Activated CD8-positive, alpha-beta T cell treated with anti-CD3 and anti-CD28 coated beads for 36 hours (primary cell): ENCODE measurements at regions not wholly inside any gene's neighbourhood (a gene's known extent, or its start where the extent isn't known, plus 50 kb on each side); places are given as distances from the start of the nearest gene placed in this dataset.

ENCODE experiments used
- ATAC-seq: fragments of 200-7000 bp; cut with Tn5 transposase; one replicate; pipeline ENCODE4 v1.10.0; 2021; ENCODE audit warnings: mild to moderate bottlenecking, moderate library complexity
- CTCF ChIA-PET: fragments of 350-600 bp; sonication (Branson Sonifier 250); formaldehyde crosslinking; loops from one replicate; lab custom pipeline; 2021; ENCODE audit warnings: antibody characterized with exemption; lab: Charles Lee
- POLR2A ChIA-PET: fragments of 350-600 bp; sonication (Branson Sonifier 250); formaldehyde crosslinking; loops from one replicate; lab custom pipeline; 2021; ENCODE audit warnings: antibody characterized with exemption; lab: Charles Lee
- DNase-seq: peaks from one replicate; pipeline ENCODE4 v3.0.0-alpha.2; 2020
- H3K27ac Mint-ChIP-seq: one replicate; pipeline ENCODE4 v1.8.0; 2021; ENCODE audit warnings: mild to moderate bottlenecking, mixed read lengths
- H3K27me3 Mint-ChIP-seq: one replicate; pipeline ENCODE4 v1.8.0; 2021; ENCODE audit warnings: mixed read lengths
- H3K36me3 Mint-ChIP-seq: one replicate; pipeline ENCODE4 v1.8.0; 2021; ENCODE audit warnings: low read depth, mixed read lengths
- H3K4me1 Mint-ChIP-seq: one replicate; pipeline ENCODE4 v1.8.0; 2021; ENCODE audit warnings: low read depth, mixed read lengths
- H3K4me3 Mint-ChIP-seq: one replicate; pipeline ENCODE4 v1.8.0; 2021; ENCODE audit warnings: mild to moderate bottlenecking, moderate library complexity, mixed read lengths
- H3K9me3 Mint-ChIP-seq: one replicate; pipeline ENCODE4 v1.8.0; 2021; ENCODE audit warnings: mixed read lengths
- CTCF ChIP-seq: fragments of 200-600 bp; IDR thresholded peaks from one replicate; pipeline ENCODE4 v1.8.0; 2022; ENCODE audit warnings: antibody characterized with exemption, mild to moderate bottlenecking
- intact Hi-C: fragments of 100-400 bp; cut with micrococcal nuclease; formaldehyde crosslinking; loops from one replicate; pipeline ENCODE4 v1.10.0; 2022

GRCh38 chr6:166745801-166746668 is 119.0 kb upstream of the RPS6KA2 start:
- DNase-seq (no peak), ATAC-seq (no peak)
- no peaks in the 10 kb centered on the region for H3K9me3 Mint-ChIP-seq
- H3K36me3 Mint-ChIP-seq, result no peaks in the 10 kb centered on the region
- POLR2A ChIA-PET, result no interaction called here
- no peak overlapping the region for H3K4me3 Mint-ChIP-seq
- no peak for TF ChIP-seq CTCF
- intact Hi-C loops, result no loop called here
- H3K4me1 Mint-ChIP-seq, result peaks cover 6% of the 10 kb centered on the region
- H3K27me3 Mint-ChIP-seq, result peaks cover 3% of the 10 kb centered on the region
- H3K27ac Mint-ChIP-seq, result no peak overlapping the region
- CTCF ChIA-PET, result no interaction called here

- no peak overlapping the region for H3K27ac Mint-ChIP-seq
- ATAC-seq, result no peak
- no peak for TF ChIP-seq CTCF
- intact Hi-C loops, result no loop called here
- ChIA-PET POLR2A (no interaction called here), CTCF (no interaction called here)
- no peaks in the 10 kb centered on the region for H3K9me3 Mint-ChIP-seq
- no peaks in the 10 kb centered on the region for H3K4me1 Mint-ChIP-seq
- H3K4me3 Mint-ChIP-seq, result no peak overlapping the region
- peaks cover 3% of the 10 kb centered on the region for H3K27me3 Mint-ChIP-seq
- DNase-seq, result no peak
- no peaks in the 10 kb centered on the region for H3K36me3 Mint-ChIP-seq
Observed at GRCh38 chr6:166744223-166745134, 117.4 kb upstream of the RPS6KA2 start.

- ChIA-PET CTCF (no interaction called here), POLR2A (no interaction called here)
- TF ChIP-seq CTCF, result no peak
- DNase-seq (no peak), ATAC-seq (no peak)
- Mint-ChIP-seq H3K4me1 (no peaks in the 10 kb centered on the region), H3K9me3 (no peaks in the 10 kb centered on the region), H3K36me3 (no peaks in the 10 kb centered on the region), H3K27me3 (peaks cover 3% of the 10 kb centered on the region), H3K4me3 (no peak overlapping the region), H3K27ac (no peak overlapping the region)
- intact Hi-C loops, result no loop called here
Observed at GRCh38 chr6:166743406-166744222, 116.6 kb upstream of the RPS6KA2 start.

DNA sequence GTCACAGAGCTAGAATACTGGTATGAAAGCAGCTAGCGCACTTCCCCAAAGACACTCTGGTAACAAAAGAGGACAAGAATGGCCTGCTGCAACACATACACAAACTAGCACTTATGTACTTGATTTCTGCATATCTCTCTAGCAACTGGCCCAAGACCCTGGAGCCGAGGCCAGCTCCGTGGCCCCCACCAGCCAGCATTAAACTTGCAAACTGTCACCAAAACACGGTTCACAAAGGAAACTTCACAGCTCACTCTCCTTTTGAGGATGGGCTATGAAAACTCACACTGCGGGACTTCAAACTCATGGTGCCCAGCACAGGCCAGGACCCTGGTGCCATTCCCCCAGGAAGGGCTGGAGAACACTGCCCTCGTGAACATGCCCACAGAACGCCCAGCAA is 115.9 kb upstream of the RPS6KA2 start:
- Mint-ChIP-seq H3K27ac (no peak overlapping the region), H3K4me1 (no peaks in the 10 kb centered on the region), H3K9me3 (no peaks in the 10 kb centered on the region), H3K27me3 (peaks cover 3% of the 10 kb centered on the region), H3K4me3 (no peak overlapping the region), H3K36me3 (no peaks in the 10 kb centered on the region)
- ChIA-PET POLR2A (no interaction called here), CTCF (no interaction called here)
- intact Hi-C loops, result no loop called here
- no peak for TF ChIP-seq CTCF
- no peak for DNase-seq
- ATAC-seq, result no peak
